A673 (cell line): ENCODE measurements at regions not wholly inside any gene's neighbourhood (a gene's known extent, or its start where the extent isn't known, plus 50 kb on each side); places are given as distances from the start of the nearest gene placed in this dataset.

Source experiments
- EZH2 ChIP-seq: fragments of 200-600 bp; sonication (generic); IDR thresholded peaks from 2 replicates; pipeline ENCODE4 v1.6.1; 2017; ENCODE audit warnings: borderline replicate concordance, low read depth, mild to moderate bottlenecking, mixed read lengths, antibody characterized with exemption, low read length; ENCODE audit not compliant: poor library complexity, severe bottlenecking
- TF ChIP-seq, protein P1 (sequence below): fragments of 300-800, 200-600 bp; sonication (generic); conservative IDR thresholded peaks from 2 replicates; pipeline ENCODE4 v1.5.1; 2017; ENCODE audit warnings: low read depth, mild to moderate bottlenecking, antibody characterized with exemption, low read length, moderate library complexity, mixed read lengths

DNA sequence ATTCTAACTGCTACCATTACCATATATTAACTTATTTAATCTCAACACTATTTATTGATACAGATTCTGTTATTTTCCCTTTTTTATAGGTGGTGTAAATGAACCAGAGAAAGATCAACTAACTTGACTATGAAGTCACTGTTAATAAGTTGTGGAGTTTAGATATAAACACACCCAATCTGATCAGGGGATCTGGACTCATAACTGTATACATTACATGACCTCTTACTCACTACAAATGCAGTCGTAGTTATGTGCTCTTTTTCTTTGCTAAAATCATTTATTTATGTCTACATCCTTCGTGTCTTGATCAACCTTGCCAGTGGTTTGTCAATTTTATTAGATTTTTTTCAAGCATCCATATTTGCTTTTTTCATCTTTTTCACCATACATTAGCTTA is 614.8 kb upstream of the FAM241A start:
- TF ChIP-seq, protein P1, sequence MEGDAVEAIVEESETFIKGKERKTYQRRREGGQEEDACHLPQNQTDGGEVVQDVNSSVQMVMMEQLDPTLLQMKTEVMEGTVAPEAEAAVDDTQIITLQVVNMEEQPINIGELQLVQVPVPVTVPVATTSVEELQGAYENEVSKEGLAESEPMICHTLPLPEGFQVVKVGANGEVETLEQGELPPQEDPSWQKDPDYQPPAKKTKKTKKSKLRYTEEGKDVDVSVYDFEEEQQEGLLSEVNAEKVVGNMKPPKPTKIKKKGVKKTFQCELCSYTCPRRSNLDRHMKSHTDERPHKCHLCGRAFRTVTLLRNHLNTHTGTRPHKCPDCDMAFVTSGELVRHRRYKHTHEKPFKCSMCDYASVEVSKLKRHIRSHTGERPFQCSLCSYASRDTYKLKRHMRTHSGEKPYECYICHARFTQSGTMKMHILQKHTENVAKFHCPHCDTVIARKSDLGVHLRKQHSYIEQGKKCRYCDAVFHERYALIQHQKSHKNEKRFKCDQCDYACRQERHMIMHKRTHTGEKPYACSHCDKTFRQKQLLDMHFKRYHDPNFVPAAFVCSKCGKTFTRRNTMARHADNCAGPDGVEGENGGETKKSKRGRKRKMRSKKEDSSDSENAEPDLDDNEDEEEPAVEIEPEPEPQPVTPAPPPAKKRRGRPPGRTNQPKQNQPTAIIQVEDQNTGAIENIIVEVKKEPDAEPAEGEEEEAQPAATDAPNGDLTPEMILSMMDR = no peak
- no peak for TF ChIP-seq EZH2
